Left cardiac atrium (tissue), 4 donors: ENCODE measurements at regions not wholly inside any gene's neighbourhood (a gene's known extent, or its start where the extent isn't known, plus 50 kb on each side); places are given as distances from the start of the nearest gene placed in this dataset.

Source experiments
- ATAC-seq, 2 donors: fragments of 200-7000 bp; cut with Tn5 transposase; one replicate each; pipeline ENCODE4 v1.9.1; 2020; ENCODE audit warnings: mild to moderate bottlenecking in 2 of 2, moderate library complexity in 2 of 2
- DNase-seq: peaks from one replicate; pipeline ENCODE4 v3.0.0-alpha.2; 2020
- intact Hi-C, 2 donors: fragments of 100-400 bp; cut with DNase I; formaldehyde crosslinking; loops; one replicate each; pipeline versions ENCODE4 v1.14.1 to v1.15.1; 2022 to 2023
- donor health status: DM: no; HTN: yes; CAD: no.
- donor health status: DM: no; HTN: yes; CAD: no; lungs with severe emphysema.
- donor health status: DM: yes; HTN: yes; CAD: no.
- donor health status: Dilated cardiomyopathy.

GRCh38 chr6:12371641-12372146 is 81.5 kb downstream of the EDN1 start:
- intact Hi-C loops: no loop called here
- DNase-seq (no peak), ATAC-seq (peak in 1 of 2 donors; percentile 74)

GRCh38 chr6:12379181-12379580 is 89.0 kb downstream of the EDN1 start:
- ATAC-seq: no peak
- DNase-seq: no peak
- intact Hi-C loops: no loop called here

- ATAC-seq (no peak), DNase-seq (no peak)
- intact Hi-C loops: no loop called here
These were observed 91.4 kb downstream of the EDN1 start for GRCh38 chr6:12381587-12381986.

GRCh38 chr6:12383448-12383847 is 93.3 kb downstream of the EDN1 start:
- ATAC-seq: no peak
- intact Hi-C loops: no loop called here

GRCh38 chr6:12384357-12384912 is 94.3 kb downstream of the EDN1 start:
- no peak for DNase-seq
- intact Hi-C loops: no loop called here
- no peak for ATAC-seq

More at GRCh38 chr6:12383448-12383847, 93.3 kb downstream of the EDN1 start:
- DNase-seq: no peak

GRCh38 chr6:12385316-12385715 is 95.2 kb downstream of the EDN1 start:
- intact Hi-C loops: no loop called here
- ATAC-seq (no peak), DNase-seq (no peak)

GRCh38 chr6:12386816-12387215 is 96.7 kb downstream of the EDN1 start:
- intact Hi-C loops: no loop called here
- ATAC-seq (no peak), DNase-seq (no peak)

GRCh38 chr6:12391472-12391871 is 101.3 kb downstream of the EDN1 start:
- DNase-seq: no peak
- no peak for ATAC-seq
- intact Hi-C loops: no loop called here

- DNase-seq: peak; percentile 28
These were observed 102.3 kb downstream of the EDN1 start for GRCh38 chr6:12392490-12392889.

GRCh38 chr6:12393100-12393499 is 102.9 kb downstream of the EDN1 start:
- DNase-seq (no peak), ATAC-seq (no peak)
- intact Hi-C loops: no loop called here

More at GRCh38 chr6:12392490-12392889, 102.3 kb downstream of the EDN1 start:
- intact Hi-C loops: no loop called here
- no peak for ATAC-seq

- DNase-seq (no peak), ATAC-seq (no peak)
- intact Hi-C loops: no loop called here
These were observed 104.0 kb downstream of the EDN1 start for GRCh38 chr6:12394170-12394569.

- intact Hi-C loops: no loop called here
- ATAC-seq: no peak
These were observed 105.7 kb downstream of the EDN1 start for GRCh38 chr6:12395898-12396297.

GRCh38 chr6:12401200-12401599 is 111.0 kb downstream of the EDN1 start:
- peak; percentile 48 to 68 for ATAC-seq
- DNase-seq: peak; percentile 31
- intact Hi-C loops: no loop called here

More at GRCh38 chr6:12395898-12396297, 105.7 kb downstream of the EDN1 start:
- no peak for DNase-seq

GRCh38 chr6:12403201-12403826 is 113.2 kb downstream of the EDN1 start:
- intact Hi-C loops: no loop called here
- ATAC-seq (peak in 1 of 2 donors; percentile 84), DNase-seq (no peak)

- DNase-seq: no peak
- intact Hi-C loops: no loop called here
- peak in 1 of 2 donors; percentile 68 for ATAC-seq
These were observed 113.9 kb downstream of the EDN1 start for GRCh38 chr6:12403947-12404647.

- intact Hi-C loops: no loop called here
- ATAC-seq (no peak), DNase-seq (no peak)
These were observed 114.5 kb downstream of the EDN1 start for GRCh38 chr6:12404651-12405050.

GRCh38 chr6:12408752-12409151 is 118.6 kb downstream of the EDN1 start:
- peak in 1 of 2 donors; percentile 19 for ATAC-seq
- DNase-seq: no peak
- intact Hi-C loops: no loop called here

GRCh38 chr6:12410946-12411345 is 120.8 kb downstream of the EDN1 start:
- ATAC-seq: no peak
- DNase-seq: no peak
- intact Hi-C loops: no loop called here

GRCh38 chr6:12414096-12414675 is 124.0 kb downstream of the EDN1 start:
- DNase-seq (no peak), ATAC-seq (no peak)
- intact Hi-C loops: no loop called here

GRCh38 chr6:12415980-12416598 is 125.9 kb downstream of the EDN1 start:
- ATAC-seq: no peak
- intact Hi-C loops: no loop called here
- DNase-seq: no peak
